ENCODE measurements at regions not wholly inside any gene's neighbourhood (a gene's known extent, or its start where the extent isn't known, plus 50 kb on each side); places are given as distances from the start of the nearest gene placed in this dataset.
"Not testable (repeated sequence)": the region's sequence is repeated elsewhere in the genome, so short reads cannot be mapped to it uniquely, and the experiment has no call there.

GRCh38 chr6:17182961-17183360 lies 81.1 kb downstream of the STMND1 start:
- DNase-seq: no peak

- no peak for DNase-seq
These were observed 85.1 kb downstream of the STMND1 start for GRCh38 chr6:17186925-17187324.

- DNase-seq: no peak
These were observed 87.9 kb upstream of the RBM24 start for GRCh38 chr6:17193106-17193775.

- DNase-seq: no peak
These were observed 83.6 kb upstream of the RBM24 start for GRCh38 chr6:17197607-17198006.

- no peak for DNase-seq
These were observed 80.8 kb upstream of the RBM24 start for GRCh38 chr6:17200395-17200794.

- DNase-seq: no peak
These were observed 78.6 kb upstream of the RBM24 start for GRCh38 chr6:17202526-17202925.

GRCh38 chr6:17204533-17204932 lies 76.6 kb upstream of the RBM24 start:
- DNase-seq: no peak

- no peak for DNase-seq
These were observed 74.5 kb upstream of the RBM24 start for GRCh38 chr6:17206566-17207072.

GRCh38 chr6:17207281-17207680 lies 73.9 kb upstream of the RBM24 start:
- no peak for DNase-seq

- no peak for DNase-seq
These were observed 70.5 kb upstream of the RBM24 start for GRCh38 chr6:17210683-17211082.

GRCh38 chr6:17211101-17211500 lies 70.1 kb upstream of the RBM24 start:
- no peak for DNase-seq

GRCh38 chr6:17212546-17213371 lies 68.4 kb upstream of the RBM24 start:
- DNase-seq: peak; percentile 82

- DNase-seq: no peak
These were observed 67.1 kb upstream of the RBM24 start for GRCh38 chr6:17214106-17214505.

- DNase-seq: not testable (repeated sequence)
These were observed 64.2 kb upstream of the RBM24 start for GRCh38 chr6:17216972-17217371.

GRCh38 chr6:17218023-17218748 lies 63.0 kb upstream of the RBM24 start:
- no peak for DNase-seq

- no peak for DNase-seq
These were observed 62.4 kb upstream of the RBM24 start for GRCh38 chr6:17218749-17219093.

- no peak for DNase-seq
These were observed 62.1 kb upstream of the RBM24 start for GRCh38 chr6:17219098-17219497.

GRCh38 chr6:17220040-17220910 lies 60.9 kb upstream of the RBM24 start:
- no peak for DNase-seq

GRCh38 chr6:17224056-17224455 lies 57.1 kb upstream of the RBM24 start:
- DNase-seq: no peak

- not testable (repeated sequence) for DNase-seq
These were observed 56.7 kb upstream of the RBM24 start for GRCh38 chr6:17224501-17224900.

GRCh38 chr6:17225767-17226630 lies 55.2 kb upstream of the RBM24 start:
- no peak for DNase-seq
